PC-3 (cell line): ENCODE measurements at regions not wholly inside any gene's neighbourhood (a gene's known extent, or its start where the extent isn't known, plus 50 kb on each side); places are given as distances from the start of the nearest gene placed in this dataset.
A peak's percentile ranks its signal among the peaks of the same experiment; 100 is the strongest.

ENCODE experiments used
- ATAC-seq: fragments of 200-7000 bp; cut with Tn5 transposase; 2 replicates; pipeline ENCODE4 v1.9.1; 2020; ENCODE audit warnings: mild to moderate bottlenecking, moderate library complexity
- BruUV-seq: library from RNA; stranded (reverse); fragments of 400-500 nt; replicated peaks from 2 replicates; lab custom pipeline; 2021; lab: Mats Ljungman, UMichigan
- CTCF ChIA-PET: fragments of 300-600 bp; sonication (Branson Sonifier 250); formaldehyde crosslinking; loops from one replicate; lab custom pipeline; 2022; ENCODE audit warnings: antibody characterized with exemption; lab: Charles Lee
- POLR2A ChIA-PET: fragments of 300-600 bp; sonication (Branson Sonifier 250); formaldehyde crosslinking; loops from one replicate; lab custom pipeline; 2022; ENCODE audit warnings: antibody characterized with exemption; ENCODE audit not compliant: unreplicated experiment; lab: Charles Lee
- DNase-seq: peaks from one replicate; pipeline ENCODE4 v3.0.0-alpha.2; 2015
- H2AFZ ChIP-seq: fragments of 300-600 bp; sonication (generic); 2 replicates; pipeline ENCODE4 v1.6.0; 2016; ENCODE audit warnings: antibody characterized with exemption, low read length
- H3F3A ChIP-seq: fragments of 300-600 bp; sonication (generic); one replicate; pipeline ENCODE4 v1.6.0; 2017; ENCODE audit warnings: antibody characterized with exemption, low read length, control low read depth, mild to moderate bottlenecking; ENCODE audit not compliant: unreplicated experiment
- H3K27ac ChIP-seq: fragments of 300-600 bp; sonication (generic); 2 replicates; pipeline ENCODE4 v1.5.1; 2016; ENCODE audit warnings: mild to moderate bottlenecking, low read length
- H3K27me3 ChIP-seq: fragments of 300-600 bp; sonication (generic); 2 replicates; pipeline ENCODE4 v1.6.1; 2016; ENCODE audit warnings: low read length, mixed read lengths
- H3K36me3 ChIP-seq: fragments of 300-600 bp; sonication (generic); 2 replicates; pipeline ENCODE4 v1.6.1; 2016; ENCODE audit warnings: low read depth, mixed run types, low read length, mixed read lengths
- H3K4me1 ChIP-seq: fragments of 300-600 bp; sonication (generic); 2 replicates; pipeline ENCODE4 v1.5.1; 2016; ENCODE audit warnings: low read length; ENCODE audit not compliant: insufficient read depth
- H3K4me2 ChIP-seq: fragments of 300-600 bp; sonication (generic); 2 replicates; pipeline ENCODE4 v1.6.0; 2016; ENCODE audit warnings: low read length
- H3K4me3 ChIP-seq: fragments of 300-600 bp; sonication (generic); 2 replicates; pipeline ENCODE4 v1.5.1; 2016; ENCODE audit warnings: mild to moderate bottlenecking, low read length, mixed read lengths
- H3K79me2 ChIP-seq: fragments of 300-600 bp; sonication (generic); 2 replicates; pipeline ENCODE4 v1.6.1; 2017; ENCODE audit warnings: low read length, mixed read lengths
- H3K9ac ChIP-seq: fragments of 300-600 bp; sonication (generic); 2 replicates; pipeline ENCODE4 v1.6.0; 2016; ENCODE audit warnings: mild to moderate bottlenecking, low read length
- H3K9me2 ChIP-seq: fragments of 300-600 bp; sonication (generic); replicated peaks from 2 replicates; pipeline ENCODE4 v1.6.1; 2016; ENCODE audit warnings: mixed run types, low read length, mixed read lengths
- H3K9me3 ChIP-seq: fragments of 300-600 bp; sonication (generic); 2 replicates; pipeline ENCODE4 v1.6.1; 2016; ENCODE audit warnings: low read length, mixed read lengths
- H4K20me1 ChIP-seq: fragments of 300-600 bp; sonication (generic); 2 replicates; pipeline ENCODE4 v1.6.1; 2016; ENCODE audit warnings: low read length, mixed read lengths
- CTCF ChIP-seq: fragments of 300-600 bp; sonication (generic); conservative IDR thresholded peaks from 2 replicates; pipeline ENCODE4 v1.5.1; 2017; ENCODE audit warnings: antibody characterized with exemption, low read depth, mild to moderate bottlenecking, low read length
- EZH2 ChIP-seq: fragments of 300-600 bp; sonication (generic); IDR thresholded peaks from one replicate; pipeline ENCODE4 v1.6.1; 2017; ENCODE audit warnings: antibody characterized with exemption, mild to moderate bottlenecking, low read length; ENCODE audit not compliant: unreplicated experiment
- EZH2phosphoT487 ChIP-seq: fragments of 300-600 bp; sonication (generic); IDR thresholded peaks from 2 replicates; pipeline ENCODE4 v1.6.1; 2018; ENCODE audit warnings: mild to moderate bottlenecking, antibody characterized with exemption, low read length, borderline replicate concordance
- intact Hi-C: fragments of 100-400 bp; cut with micrococcal nuclease; formaldehyde crosslinking; loops from 2 replicates; pipeline ENCODE4 v1.9.0; 2023

GRCh38 chr3:99087277-99087676 is 185.8 kb upstream of the DCBLD2 start:
- no peak overlapping the region for H3K9ac ChIP-seq
- no peak for TF ChIP-seq EZH2
- no peak for TF ChIP-seq EZH2phosphoT487
- TF ChIP-seq CTCF, result no peak
- no peak overlapping the region for H3K4me3 ChIP-seq
- CTCF ChIA-PET, result no interaction called here
- no peaks in the 10 kb centered on the region for H3K9me3 ChIP-seq
- ATAC-seq (peak; percentile 30), DNase-seq (peak; percentile 80)
- H3K27me3 ChIP-seq, result no peaks in the 10 kb centered on the region
- H3K79me2 ChIP-seq, result no peaks in the 10 kb centered on the region
- peaks cover 5% of the 10 kb centered on the region for H3F3A ChIP-seq
- BruUV-seq, result no TSS peak
- H4K20me1 ChIP-seq, result no peaks in the 10 kb centered on the region
- no peaks in the 10 kb centered on the region for H3K9me2 ChIP-seq
- intact Hi-C loops, result no loop called here
- no peaks in the 10 kb centered on the region for H3K36me3 ChIP-seq
- H3K4me2 ChIP-seq, result peak overlapping the region; percentile 26
- H3K27ac ChIP-seq, result no peak overlapping the region
- POLR2A ChIA-PET, result interaction anchor here (0.6 to 0.9 kb wide), 3 partner anchors 16 to 1846 kb away, joined by 4 to 7 read pairs (median 4); no protein-coding TSS in a partner anchor
- peaks cover 49% of the 10 kb centered on the region for H3K4me1 ChIP-seq
- no peak overlapping the region for H2AFZ ChIP-seq

GRCh38 chr3:99084826-99085225 is 183.3 kb upstream of the DCBLD2 start:
- H3K4me1 ChIP-seq, result peaks cover 49% of the 10 kb centered on the region
- DNase-seq, result peak; percentile 95
- no peaks in the 10 kb centered on the region for H3K9me2 ChIP-seq
- peak overlapping the region; percentile 60 for H3K9ac ChIP-seq
- no TSS peak for BruUV-seq
- no peak overlapping the region for H2AFZ ChIP-seq
- no peaks in the 10 kb centered on the region for H3K27me3 ChIP-seq
- H3K4me2 ChIP-seq, result peak overlapping the region; percentile 75
- no peaks in the 10 kb centered on the region for H4K20me1 ChIP-seq
- ChIA-PET CTCF (interaction anchor here (0.7 kb wide), 1 partner anchor 466 kb away, joined by 3 read pairs; no protein-coding TSS in a partner anchor), POLR2A (interaction anchor here (0.7 kb wide), 1 partner anchor 1354 kb away, joined by 13 read pairs; no protein-coding TSS in a partner anchor)
- no peaks in the 10 kb centered on the region for H3K79me2 ChIP-seq
- peak overlapping the region; percentile 92 for H3K27ac ChIP-seq
- peak overlapping the region; percentile 53 for H3K4me3 ChIP-seq
- no peaks in the 10 kb centered on the region for H3K9me3 ChIP-seq
- TF ChIP-seq CTCF (no peak), EZH2 (no peak), EZH2phosphoT487 (no peak)
- ATAC-seq, result peak; percentile 89
- intact Hi-C loops, result loop anchor here (1.0 to 5.0 kb wide), 4 partner anchors 23 to 162 kb away; no protein-coding TSS in a partner anchor
- H3F3A ChIP-seq, result peaks cover 5% of the 10 kb centered on the region
- H3K36me3 ChIP-seq, result no peaks in the 10 kb centered on the region

- CTCF ChIA-PET, result no interaction called here
- Histone ChIP-seq H4K20me1 (no peaks in the 10 kb centered on the region), H3K27me3 (no peaks in the 10 kb centered on the region), H3K4me1 (peaks cover 49% of the 10 kb centered on the region), H3F3A (peaks cover 5% of the 10 kb centered on the region), H3K27ac (peak overlapping the region; percentile 92), H3K9ac (peak overlapping the region; percentile 60), H3K9me3 (no peaks in the 10 kb centered on the region), H3K4me3 (peak overlapping the region; percentile 53), H3K36me3 (no peaks in the 10 kb centered on the region), H2AFZ (no peak overlapping the region), H3K79me2 (no peaks in the 10 kb centered on the region), H3K4me2 (peak overlapping the region; percentile 75), H3K9me2 (no peaks in the 10 kb centered on the region)
- DNase-seq (peak; percentile 93), ATAC-seq (peak; percentile 54)
- no peak for TF ChIP-seq EZH2phosphoT487
- intact Hi-C loops, result loop anchor here (2.0 to 5.0 kb wide), 3 partner anchors 45 to 163 kb away; no protein-coding TSS in a partner anchor
- BruUV-seq, result no TSS peak
- POLR2A ChIA-PET, result no interaction called here
Measured at GRCh38 chr3:99084156-99084555, 182.7 kb upstream of the DCBLD2 start.
